ENCODE measurements at regions not wholly inside any gene's neighbourhood (a gene's known extent, or its start where the extent isn't known, plus 50 kb on each side); places are given as distances from the start of the nearest gene placed in this dataset.

GRCh38 chr3:35198857-35199256 is 440.5 kb upstream of the ARPP21 start:
- Mint-ChIP-seq H3K4me1 (ENCODE audit: low read depth, unreplicated experiment) (peaks cover 11% of the 10 kb centered on the region), H3K27me3 (ENCODE audit: unreplicated experiment) (no peaks in the 10 kb centered on the region)

GRCh38 chr3:35200056-35200455 is 439.3 kb upstream of the ARPP21 start:
- H3K27me3 Mint-ChIP-seq (ENCODE audit: unreplicated experiment), result no peaks in the 10 kb centered on the region
- H3K4me1 Mint-ChIP-seq (ENCODE audit: low read depth, unreplicated experiment), result peaks cover 11% of the 10 kb centered on the region
- TF ChIP-seq CTCF (IDR thresholded peaks at IDR 0.05; ENCODE audit: unreplicated experiment), result no peak
- H3K9me3 Mint-ChIP-seq (ENCODE audit: low read depth, unreplicated experiment), result no peaks in the 10 kb centered on the region
- intact Hi-C loops (cut with micrococcal nuclease; ENCODE audit: unreplicated experiment), result no loop called here
- no peak for DNase-seq
- H3K27ac Mint-ChIP-seq (ENCODE audit: unreplicated experiment), result peak overlapping the region; percentile 75
- no peaks in the 10 kb centered on the region for H3K36me3 Mint-ChIP-seq (ENCODE audit: insufficient read depth, unreplicated experiment)
- CTCF ChIA-PET, result interaction anchor here (0.6 kb wide), 1 partner anchor 164 kb away, joined by 4 read pairs; no protein-coding TSS in a partner anchor
- BruUV-seq (replicated peaks), result no TSS peak
- no peak overlapping the region for H3K4me3 Mint-ChIP-seq (ENCODE audit: low read depth, unreplicated experiment)

More at GRCh38 chr3:35198857-35199256, 440.5 kb upstream of the ARPP21 start:
- no peak overlapping the region for H3K27ac Mint-ChIP-seq (ENCODE audit: unreplicated experiment)
- intact Hi-C loops (cut with micrococcal nuclease; ENCODE audit: unreplicated experiment), result no loop called here
- no TSS peak for BruUV-seq (replicated peaks)
- no peaks in the 10 kb centered on the region for H3K36me3 Mint-ChIP-seq (ENCODE audit: insufficient read depth, unreplicated experiment)
- no peaks in the 10 kb centered on the region for H3K9me3 Mint-ChIP-seq (ENCODE audit: low read depth, unreplicated experiment)
- TF ChIP-seq CTCF (IDR thresholded peaks at IDR 0.05; ENCODE audit: unreplicated experiment), result no peak
- no peak overlapping the region for H3K4me3 Mint-ChIP-seq (ENCODE audit: low read depth, unreplicated experiment)
- DNase-seq, result no peak
- CTCF ChIA-PET, result no interaction called here

GRCh38 chr3:35201211-35201610 is 438.1 kb upstream of the ARPP21 start:
- intact Hi-C loops (cut with micrococcal nuclease; ENCODE audit: unreplicated experiment), result no loop called here
- DNase-seq, result no peak
- Mint-ChIP-seq H3K9me3 (ENCODE audit: low read depth, unreplicated experiment) (no peaks in the 10 kb centered on the region), H3K27me3 (ENCODE audit: unreplicated experiment) (no peaks in the 10 kb centered on the region), H3K4me3 (ENCODE audit: low read depth, unreplicated experiment) (no peak overlapping the region), H3K4me1 (ENCODE audit: low read depth, unreplicated experiment) (peaks cover 11% of the 10 kb centered on the region), H3K27ac (ENCODE audit: unreplicated experiment) (no peak overlapping the region), H3K36me3 (ENCODE audit: insufficient read depth, unreplicated experiment) (no peaks in the 10 kb centered on the region)
- no TSS peak for BruUV-seq (replicated peaks)
- CTCF ChIA-PET, result no interaction called here
- TF ChIP-seq CTCF (IDR thresholded peaks at IDR 0.05; ENCODE audit: unreplicated experiment), result no peak

- H3K27me3 Mint-ChIP-seq (ENCODE audit: unreplicated experiment), result no peaks in the 10 kb centered on the region
- BruUV-seq (replicated peaks), result no TSS peak
- H3K4me1 Mint-ChIP-seq (ENCODE audit: low read depth, unreplicated experiment), result no peaks in the 10 kb centered on the region
- H3K36me3 Mint-ChIP-seq (ENCODE audit: insufficient read depth, unreplicated experiment), result no peaks in the 10 kb centered on the region
- intact Hi-C loops (cut with micrococcal nuclease; ENCODE audit: unreplicated experiment), result no loop called here
- peaks cover 2% of the 10 kb centered on the region for H3K9me3 Mint-ChIP-seq (ENCODE audit: low read depth, unreplicated experiment)
- no peak for TF ChIP-seq CTCF (IDR thresholded peaks at IDR 0.05; ENCODE audit: unreplicated experiment)
- CTCF ChIA-PET, result no interaction called here
- no peak for DNase-seq
- H3K4me3 Mint-ChIP-seq (ENCODE audit: low read depth, unreplicated experiment), result no peak overlapping the region
- no peak overlapping the region for H3K27ac Mint-ChIP-seq (ENCODE audit: unreplicated experiment)
Measured at GRCh38 chr3:35215525-35216500, 423.5 kb upstream of the ARPP21 start.

All from Calu3 (cell line).